GM19452 (cell line): ENCODE measurements at regions not wholly inside any gene's neighbourhood (a gene's known extent, or its start where the extent isn't known, plus 50 kb on each side); places are given as distances from the start of the nearest gene placed in this dataset.
"Not testable (repeated sequence)": the region's sequence is repeated elsewhere in the genome, so short reads cannot be mapped to it uniquely, and the experiment has no call there.

Experiments
- ATAC-seq: cut with Tn5 transposase; IDR thresholded peaks from one replicate; pipeline ENCODE4 v1.9.1; 2021; ENCODE audit not compliant: unreplicated experiment

DNA sequence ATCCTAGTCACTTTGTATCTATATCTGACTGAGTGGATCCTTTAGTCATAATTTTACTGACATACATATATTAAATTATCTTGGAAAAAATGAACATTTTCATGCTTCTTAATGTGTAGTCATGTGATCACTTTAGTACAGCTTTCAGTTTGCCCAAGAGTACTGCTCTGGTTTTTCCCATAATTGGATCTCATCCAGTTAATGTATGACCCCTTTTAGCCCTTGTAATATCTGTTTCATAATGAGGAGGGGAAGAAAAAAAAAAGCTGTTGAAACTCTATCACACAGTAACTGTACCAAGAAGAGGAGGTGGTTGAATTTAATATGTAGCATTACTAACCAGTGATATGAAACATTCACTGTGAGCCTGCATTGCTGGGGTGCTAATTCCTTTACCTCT, 328.7 kb downstream of the PTPRC start:
- no peak for ATAC-seq

DNA sequence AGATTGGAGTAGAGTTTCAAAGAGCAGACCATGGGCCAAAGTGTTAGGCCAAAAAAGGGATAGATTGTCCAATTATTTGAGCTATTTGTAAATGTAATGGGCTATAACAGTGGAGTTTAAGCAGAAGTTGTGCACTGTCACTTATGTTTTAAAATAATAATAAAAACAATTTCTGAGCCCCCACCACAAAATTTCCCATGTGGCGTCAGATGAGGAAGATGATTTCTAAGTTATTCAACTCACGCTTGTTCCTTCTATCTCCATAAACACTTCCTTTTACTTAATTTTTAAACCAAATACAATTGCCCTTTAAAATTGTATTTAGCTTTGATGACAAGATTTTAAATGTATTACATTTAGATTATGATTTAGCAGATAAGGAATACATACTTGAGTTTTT, 330.0 kb downstream of the PTPRC start:
- no peak for ATAC-seq

DNA sequence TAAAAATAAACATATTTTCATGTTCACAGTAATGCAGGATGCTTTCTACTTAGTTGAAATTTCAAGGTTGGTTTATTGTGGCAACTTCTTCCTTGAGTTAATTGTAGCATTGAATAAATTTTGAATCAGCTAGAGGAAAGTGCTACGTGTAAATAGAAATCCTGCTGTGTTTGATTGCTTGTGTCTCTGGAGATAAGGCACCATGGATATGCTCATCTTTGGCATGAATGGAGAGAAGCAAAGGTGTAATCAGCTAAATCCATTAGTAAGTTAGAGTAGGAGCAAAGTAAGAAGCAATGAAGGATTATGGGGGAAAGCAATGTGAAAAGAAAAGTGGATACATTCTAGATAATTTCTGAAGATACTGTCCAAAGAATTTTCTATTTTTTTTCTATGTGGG, 331.1 kb downstream of the PTPRC start:
- ATAC-seq: no peak

DNA sequence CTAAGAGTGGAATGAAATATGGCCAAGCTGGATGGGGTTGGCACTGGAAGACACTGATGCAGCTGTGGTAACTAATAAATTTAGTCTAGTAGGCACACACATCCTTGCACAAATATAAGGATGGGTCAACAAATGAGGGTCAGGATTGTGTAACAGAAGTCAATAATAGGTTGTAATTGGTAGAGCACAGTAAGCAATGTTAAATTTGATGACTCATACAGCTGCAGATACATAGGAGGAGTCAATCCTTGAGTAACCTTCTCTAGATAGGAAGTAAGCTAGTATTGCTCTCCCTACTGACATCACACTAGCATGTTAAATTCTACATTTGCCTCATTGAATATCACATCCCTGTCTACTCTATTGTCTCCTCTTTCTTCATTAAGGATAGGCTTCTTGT, 332.1 kb downstream of the PTPRC start:
- no peak for ATAC-seq

DNA sequence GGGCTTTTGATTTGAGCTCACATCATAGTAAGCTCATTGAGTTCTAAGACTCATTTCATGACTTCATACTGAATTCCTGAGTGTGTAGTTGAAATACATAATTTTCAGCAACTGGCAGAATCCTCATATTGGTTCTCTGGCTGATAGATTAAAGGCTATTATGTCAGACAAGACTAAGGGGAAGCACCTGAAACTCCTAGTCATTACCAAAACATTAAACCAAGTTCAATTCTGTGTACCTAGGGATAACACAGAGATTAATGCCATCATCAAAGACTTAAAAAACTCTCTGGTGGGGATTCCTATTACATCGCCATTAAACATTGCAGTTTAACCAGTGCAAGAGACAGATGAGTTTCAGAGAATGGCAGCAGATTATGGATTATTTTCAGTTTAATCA, 339.1 kb downstream of the PTPRC start:
- ATAC-seq: no peak

DNA sequence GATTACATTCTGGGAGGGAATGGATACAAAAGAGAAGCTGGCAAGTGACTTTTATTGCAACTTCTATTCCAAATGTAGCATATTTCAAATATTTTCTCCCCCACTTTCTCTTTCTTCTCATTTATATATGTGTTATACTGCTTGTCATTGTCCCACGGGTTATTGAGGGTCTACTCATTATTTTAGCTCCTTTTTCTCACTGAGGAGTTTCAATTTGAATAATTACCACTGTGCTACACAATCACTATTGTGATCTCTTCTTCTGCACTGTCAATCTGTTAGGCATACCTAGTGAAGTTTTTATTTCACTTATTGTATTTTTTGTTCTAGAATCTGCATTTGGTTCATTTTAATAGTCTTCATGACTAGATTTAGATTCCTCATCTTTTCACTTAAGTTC, 339.7 kb downstream of the PTPRC start:
- ATAC-seq: no peak

DNA sequence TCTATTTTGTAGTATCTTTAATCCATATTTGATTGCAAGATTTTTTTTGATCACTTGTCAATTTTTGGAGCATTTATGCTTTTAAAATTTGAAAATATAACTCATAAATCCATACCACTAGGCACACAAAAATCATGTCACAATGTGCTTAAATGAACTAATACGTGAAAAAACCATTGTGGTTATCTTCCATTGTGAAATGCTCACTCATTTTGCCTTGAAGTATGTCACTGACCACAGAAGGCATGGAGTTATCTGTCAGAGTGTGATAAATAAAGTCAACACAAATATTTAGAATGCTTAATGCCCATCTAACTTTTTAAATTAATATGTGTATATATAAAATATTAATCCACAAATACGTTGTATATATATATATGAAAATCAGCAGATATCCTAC, 347.2 kb downstream of the PTPRC start:
- ATAC-seq: no peak

DNA sequence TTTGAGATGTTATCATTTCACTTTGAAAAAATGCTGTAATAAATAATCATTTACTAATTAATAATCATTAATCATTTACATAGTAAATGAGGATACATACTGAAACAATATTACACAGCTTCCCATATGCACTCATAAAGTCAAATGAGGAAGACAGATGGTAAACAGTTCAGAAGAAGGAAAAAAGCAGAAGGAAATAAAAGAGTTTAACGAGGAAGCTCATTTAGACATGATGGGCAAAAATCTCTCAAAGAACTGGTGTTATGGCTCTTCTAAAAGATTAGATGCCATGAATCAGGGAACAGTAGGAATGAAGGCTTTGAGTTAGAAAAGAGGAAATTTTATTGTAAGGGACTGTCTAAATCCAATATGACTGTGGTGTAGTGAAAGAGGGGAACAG, 347.6 kb downstream of the PTPRC start:
- no peak for ATAC-seq

DNA sequence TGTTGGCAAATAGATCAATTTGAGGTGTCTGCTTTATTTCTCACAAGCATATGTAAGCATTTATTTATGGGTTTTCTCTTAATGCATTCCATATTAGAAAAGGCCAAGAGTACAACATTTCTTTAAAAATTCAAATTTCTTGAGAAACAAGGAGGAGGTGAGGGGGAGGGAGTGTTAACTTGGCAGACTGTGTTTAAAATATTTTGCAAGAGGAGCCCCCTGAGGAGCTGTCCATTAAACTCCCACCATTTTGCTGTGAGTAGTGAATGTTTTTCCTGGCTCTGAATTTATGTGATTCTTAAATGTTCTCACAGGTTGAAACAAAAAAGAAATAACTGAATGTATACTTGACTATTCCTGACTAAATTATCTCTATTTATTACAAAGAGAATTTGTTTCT, 363.8 kb downstream of the PTPRC start:
- ATAC-seq: no peak

DNA sequence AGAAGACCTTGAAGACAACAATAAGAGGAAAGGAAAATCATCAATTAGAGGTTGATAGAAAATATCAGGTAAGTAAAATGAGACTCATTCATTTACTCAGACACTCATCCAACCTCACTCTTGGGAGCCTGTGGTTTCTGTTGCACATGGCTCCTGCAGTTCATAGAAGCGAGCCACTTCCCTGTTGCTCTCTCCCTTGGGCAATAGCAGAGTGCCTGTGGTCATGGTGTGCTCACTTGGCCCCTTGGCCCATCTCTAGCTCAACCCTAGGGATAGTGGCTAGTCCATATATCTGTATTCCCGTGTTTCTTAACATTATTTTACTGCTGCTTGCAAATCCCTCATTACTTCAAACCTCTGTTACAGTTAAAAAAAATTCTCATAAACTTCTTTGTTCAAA, 368.6 kb downstream of the PTPRC start:
- no peak for ATAC-seq

DNA sequence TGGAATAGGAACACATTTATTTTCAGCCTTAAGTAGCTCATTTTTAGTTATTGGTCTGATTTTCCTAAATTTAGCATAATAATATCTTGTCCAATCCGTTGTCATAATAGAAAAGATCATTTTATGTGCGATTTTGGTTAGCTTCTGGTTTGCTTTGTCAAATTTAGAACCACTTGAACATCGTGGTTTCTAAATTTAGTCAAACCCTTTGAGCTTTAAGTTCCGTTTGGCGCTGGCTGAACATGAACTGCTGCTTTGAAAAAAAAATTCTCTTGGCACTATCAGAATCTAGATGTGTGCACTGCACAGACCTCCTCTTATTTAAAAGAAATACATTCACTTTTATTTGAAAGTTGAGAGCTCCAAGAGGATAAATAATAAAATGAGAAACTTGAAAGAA, 370.6 kb downstream of the PTPRC start:
- ATAC-seq: peak; percentile 59

DNA sequence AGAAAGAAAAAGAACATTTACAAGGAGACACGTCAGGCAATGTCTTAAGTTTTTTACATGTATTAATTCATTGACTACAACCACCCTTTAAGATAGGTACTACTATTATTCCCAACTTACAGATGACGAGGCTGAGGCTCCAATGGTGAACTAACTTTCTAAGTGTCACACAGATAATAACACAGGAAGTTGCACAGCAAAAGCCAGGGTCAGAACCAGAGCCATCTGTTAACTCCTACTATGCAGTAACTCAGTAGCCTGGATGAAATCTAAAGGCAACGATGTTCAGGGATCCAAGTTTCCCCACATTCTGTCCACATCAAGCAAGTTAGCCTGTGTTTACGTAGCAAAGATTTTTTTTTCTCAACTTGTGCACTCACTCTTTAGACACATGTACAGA, 371.7 kb downstream of the PTPRC start:
- no peak for ATAC-seq

DNA sequence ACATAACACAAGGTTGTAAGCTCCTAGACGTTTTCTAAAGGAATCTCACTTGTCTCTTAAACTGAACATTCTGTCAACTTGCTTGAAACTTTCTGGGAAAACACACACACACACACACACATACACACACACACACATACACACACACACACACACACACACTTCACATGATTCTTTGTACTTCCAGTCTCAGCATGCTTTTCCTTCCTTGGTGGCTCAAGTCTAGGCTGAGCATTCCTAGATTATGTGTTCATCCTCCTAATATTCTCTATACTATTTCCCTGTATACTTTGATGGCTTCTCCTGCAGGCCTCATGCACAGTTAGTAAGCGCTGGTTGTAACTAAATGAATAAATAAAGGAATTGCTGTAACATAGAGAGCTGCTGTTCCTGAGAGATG, 372.1 kb downstream of the PTPRC start:
- ATAC-seq: no peak

DNA sequence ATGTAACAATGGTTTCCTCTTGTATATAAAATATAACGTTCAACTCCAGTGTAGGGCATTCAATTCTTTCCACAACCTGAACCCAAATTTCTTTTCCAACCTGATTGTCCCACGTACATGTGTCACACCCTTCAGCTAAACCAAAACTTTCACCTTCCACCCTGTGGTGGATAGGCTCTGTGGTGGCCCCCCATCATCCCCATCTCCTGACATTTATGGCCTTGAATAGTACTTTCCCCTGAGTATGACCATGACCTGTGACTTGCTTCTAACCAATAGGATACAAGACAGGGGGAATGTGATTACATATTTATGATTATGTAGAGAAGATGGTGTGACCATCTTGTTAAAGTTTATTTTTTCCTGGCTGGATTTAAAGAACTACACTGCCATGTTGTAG, 377.0 kb downstream of the PTPRC start:
- no peak for ATAC-seq

DNA sequence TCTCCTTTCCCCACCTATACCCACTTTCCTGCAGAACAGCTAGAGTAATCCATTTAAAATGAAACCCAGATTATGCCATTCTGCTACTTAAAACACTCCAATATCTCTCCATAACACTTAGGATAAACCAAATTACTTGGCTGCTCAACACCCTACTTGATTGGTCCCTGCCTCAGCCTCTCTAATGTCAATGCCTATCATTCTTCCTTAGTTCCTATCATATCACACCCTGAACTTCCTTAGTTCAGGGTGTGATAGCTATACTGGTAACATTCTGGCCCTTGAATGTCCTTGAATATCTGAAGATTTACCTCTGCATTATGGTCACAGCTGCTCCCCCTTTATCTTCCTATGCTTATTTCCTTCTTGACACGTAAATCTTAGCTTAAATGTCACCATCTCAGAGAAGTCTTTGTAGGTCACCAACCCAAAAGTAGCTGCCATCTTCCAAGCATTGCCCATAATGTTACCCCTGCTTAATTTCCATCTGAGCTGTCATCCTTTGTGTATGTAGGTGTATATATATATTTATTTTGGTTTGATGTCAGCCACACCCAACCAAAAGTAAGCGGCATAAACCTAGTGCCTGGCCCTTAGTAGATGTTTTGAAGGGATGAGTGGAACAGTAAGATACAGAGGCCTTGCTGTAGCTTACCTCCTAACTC, 379.8 kb downstream of the PTPRC start:
- no peak for ATAC-seq

DNA sequence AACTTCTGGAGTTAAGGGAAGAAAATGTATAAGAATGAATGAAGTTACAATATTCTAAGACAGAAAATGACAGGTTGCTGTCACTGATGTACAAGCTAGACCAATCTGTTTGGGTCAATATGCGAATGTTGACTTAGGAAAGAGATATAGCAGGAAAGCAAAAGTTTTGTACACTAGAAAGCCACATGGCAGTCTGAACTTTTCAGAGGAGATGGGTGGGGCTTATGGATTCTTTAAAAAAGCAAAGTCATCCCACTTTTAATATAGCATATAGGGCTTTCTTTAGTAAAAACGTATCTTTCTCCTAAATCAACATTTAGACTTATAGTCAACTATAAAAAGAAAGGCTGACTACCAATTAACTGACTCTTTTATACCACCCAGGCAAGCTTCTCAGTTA, 381.2 kb downstream of the PTPRC start:
- no peak for ATAC-seq

DNA sequence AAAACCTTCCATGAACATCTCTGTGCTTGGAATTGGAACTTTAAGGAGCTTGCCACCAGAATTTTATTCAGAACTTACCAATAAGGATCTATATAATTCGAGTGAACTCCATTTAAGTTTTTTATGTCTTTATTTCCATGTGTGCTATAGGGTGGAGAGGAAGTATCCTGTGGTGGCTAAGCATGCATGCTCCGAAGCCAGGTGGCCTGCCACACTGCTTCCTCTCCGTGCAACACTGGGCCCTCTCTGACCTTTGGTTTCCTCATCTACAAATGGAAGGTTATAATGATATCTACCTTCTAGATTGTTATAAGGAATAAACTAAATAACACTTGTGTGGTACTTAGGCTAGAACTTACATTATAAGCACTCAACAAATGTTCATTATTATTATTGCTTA, 382.1 kb downstream of the PTPRC start:
- no peak for ATAC-seq

DNA sequence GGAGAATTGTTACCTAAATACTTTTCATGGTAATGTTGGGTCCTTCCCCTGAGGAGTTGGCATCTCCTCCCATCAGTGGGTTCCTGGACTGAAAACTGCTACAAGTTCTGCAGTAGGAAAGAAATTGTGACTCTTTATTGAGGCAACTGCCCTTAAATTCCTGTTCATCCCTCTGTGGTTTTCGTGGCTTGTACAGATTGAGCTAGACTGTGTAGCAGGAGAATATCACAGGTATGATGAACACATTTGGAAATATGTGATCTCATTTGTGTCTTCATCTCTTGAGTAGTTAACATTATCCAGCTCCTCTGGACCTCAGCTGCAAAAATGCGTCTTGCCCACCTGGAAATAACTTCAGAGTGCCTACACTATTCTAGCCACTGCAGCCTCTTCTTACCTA, 390.6 kb downstream of the PTPRC start:
- ATAC-seq: no peak

DNA sequence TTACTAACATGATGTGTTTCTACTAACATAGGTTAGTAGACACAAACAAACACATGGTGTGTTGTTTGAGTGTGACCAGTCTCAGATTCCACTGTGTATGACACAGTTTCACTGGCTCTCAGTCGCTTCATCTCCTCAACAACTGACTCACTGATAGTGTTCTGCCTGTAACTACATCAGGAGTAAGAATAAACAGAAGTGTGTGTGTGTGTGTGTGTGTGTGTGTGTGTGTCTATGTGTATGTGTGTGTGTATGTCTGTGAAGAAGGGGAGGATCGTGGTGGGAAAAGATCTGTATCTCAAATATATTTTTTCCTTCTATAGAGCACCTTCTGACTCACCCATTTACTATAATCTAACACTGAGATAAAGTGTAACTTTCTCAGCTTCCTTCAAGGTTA, 391.0 kb downstream of the PTPRC start:
- no peak for ATAC-seq

DNA sequence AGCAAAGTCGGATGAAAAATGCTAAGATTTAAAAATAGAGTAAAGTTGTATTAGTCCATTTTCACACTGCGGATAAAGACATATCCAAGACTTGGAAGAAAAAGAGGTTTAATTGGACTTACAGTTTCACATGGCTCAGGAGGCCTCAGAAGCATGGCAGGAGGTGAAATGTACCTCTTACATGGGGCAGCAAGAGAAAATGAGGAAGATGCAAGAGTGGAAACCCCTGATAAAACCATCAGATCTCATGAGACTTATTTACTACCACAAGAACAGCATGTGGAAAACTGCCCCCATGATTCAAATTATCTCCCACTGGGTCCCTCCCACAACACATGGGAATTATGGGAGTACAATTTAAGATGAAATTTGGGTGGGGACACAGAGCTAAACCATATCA, 391.7 kb downstream of the PTPRC start:
- ATAC-seq: not testable (repeated sequence)

DNA sequence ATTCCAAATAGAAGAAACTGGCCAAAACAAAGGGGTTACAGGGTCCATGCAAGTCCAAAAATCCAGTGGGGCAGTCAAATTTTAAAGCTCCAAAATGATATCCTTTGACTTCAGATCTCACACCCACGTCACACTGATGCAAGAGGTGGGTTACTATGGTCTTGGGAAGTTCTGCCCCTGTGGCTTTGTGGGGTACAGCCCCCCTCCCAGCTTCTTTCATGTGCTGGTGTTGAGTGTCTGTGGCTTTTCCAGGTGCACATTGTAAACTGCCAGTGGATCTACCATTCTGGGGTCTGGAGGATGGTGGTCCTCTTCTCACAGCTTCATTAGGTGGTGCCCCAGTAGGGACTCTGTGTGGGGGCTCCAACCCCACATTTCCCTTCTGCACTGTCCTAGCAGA, 392.3 kb downstream of the PTPRC start:
- not testable (repeated sequence) for ATAC-seq

DNA sequence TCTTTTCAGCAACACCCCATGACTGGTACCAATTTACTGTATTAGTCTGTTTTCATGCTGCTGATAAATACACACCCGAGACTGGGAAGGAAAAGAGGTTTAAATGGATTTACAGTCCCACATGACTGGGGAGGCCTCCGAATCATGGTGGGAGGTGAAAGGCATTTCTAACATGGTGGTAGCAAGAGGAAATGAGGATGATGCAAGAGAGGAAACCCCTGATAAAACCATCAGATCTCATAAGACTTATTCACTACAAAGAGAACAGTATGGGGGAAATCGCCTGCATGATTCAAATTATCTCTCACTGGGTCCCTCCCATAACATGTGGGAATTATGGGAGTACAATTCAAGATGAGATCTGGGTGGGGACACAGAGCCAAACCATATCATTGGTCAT, 393.6 kb downstream of the PTPRC start:
- ATAC-seq: not testable (repeated sequence)

DNA sequence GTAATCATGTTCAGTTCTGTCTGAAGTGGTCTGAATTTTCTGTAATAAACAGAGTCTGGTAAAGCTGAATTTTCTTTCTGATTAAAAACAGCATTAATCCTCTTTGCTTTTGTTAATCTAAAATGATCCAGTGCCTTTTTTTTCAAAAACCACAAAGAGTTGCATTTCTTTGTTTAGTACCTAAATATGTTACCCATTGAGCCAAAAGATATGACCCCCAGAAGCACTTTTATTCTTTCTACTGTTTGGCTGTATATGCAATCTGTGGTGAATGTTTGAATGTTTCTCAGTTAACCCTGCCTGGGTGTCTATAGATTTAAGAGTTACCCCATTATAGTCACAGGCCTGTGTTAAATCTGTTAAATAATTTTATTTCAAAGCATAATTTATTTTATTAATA, 394.8 kb downstream of the PTPRC start:
- ATAC-seq: no peak

DNA sequence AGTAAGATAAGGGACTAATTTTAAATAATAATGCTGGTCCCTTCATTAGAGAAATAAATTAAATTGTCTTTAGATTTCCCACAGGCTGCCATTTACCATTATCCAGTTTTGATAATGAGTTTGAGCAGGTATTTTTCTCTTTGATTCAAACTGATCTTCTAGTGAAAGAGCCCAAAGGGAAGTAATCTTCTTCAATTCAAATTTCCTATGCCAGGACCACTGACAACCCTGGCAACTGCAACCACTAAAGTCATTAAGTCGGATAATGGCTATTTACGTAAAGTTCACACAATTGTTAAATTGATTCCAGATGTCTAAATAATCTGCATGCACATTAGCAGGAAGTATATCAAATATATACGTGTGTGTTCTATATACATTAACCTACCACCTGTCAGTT, 399.3 kb downstream of the PTPRC start:
- ATAC-seq: no peak
